Pulmonary artery endothelial cell (primary cell): ENCODE measurements at regions not wholly inside any gene's neighbourhood (a gene's known extent, or its start where the extent isn't known, plus 50 kb on each side); places are given as distances from the start of the nearest gene placed in this dataset.
A peak's percentile ranks its signal among the peaks of the same experiment; 100 is the strongest.
"Not testable (repeated sequence)": the region's sequence is repeated elsewhere in the genome, so short reads cannot be mapped to it uniquely, and the experiment has no call there.

Experiments used
- DNase-seq: peaks from one replicate; pipeline ENCODE4 v3.0.0-alpha.2; 2011; ENCODE audit warnings: low read depth, low spot score

DNA sequence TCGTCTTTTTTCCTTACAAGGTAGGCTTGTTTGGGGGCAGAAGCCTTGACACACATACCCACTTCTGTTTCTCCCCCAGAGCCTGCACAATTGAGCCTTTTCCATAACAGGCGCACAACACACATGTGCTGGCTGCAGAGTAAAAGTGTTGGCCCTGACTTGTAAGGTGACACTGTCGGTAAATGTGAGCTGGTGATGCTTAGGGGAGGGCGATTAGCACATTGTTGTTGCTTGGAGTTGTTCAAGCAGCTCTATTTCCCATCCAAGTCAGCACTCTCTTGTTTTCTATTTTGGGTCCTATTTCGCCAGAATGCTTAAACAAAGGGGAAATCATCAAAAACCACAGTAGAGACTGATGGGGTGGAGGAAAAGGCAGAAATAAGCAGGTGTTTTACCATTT, 51.9 kb upstream of the PTPRJ start:
- no peak for DNase-seq

DNA sequence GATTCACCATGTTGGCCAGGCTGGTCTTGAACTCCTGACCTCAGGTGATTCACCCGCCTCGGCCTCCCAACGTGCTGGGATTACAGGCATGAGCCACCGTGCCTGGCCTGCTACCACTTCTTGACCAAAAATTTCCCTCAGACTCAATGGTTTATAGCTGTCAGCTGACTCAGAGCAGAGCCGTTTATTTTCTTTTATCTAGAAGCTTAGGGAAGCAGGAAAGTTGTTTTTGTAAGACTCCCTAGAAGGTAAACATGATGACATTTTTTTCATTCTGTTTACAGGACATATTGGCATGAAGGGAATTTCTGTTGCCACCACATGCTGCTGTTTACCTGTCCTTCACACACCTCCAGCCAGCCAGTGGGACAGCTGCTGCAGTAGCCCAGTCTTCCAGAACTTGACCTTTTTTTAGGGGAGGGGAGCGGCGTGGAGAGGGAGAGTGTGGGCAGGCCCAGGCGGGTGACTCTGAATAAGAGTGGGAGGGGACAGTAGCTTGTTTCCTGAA, 56.1 kb upstream of the PTPRJ start:
- DNase-seq = no peak

- no peak for DNase-seq
Measured at GRCh38 chr11:47923667-47924066, 56.7 kb upstream of the PTPRJ start.

DNA sequence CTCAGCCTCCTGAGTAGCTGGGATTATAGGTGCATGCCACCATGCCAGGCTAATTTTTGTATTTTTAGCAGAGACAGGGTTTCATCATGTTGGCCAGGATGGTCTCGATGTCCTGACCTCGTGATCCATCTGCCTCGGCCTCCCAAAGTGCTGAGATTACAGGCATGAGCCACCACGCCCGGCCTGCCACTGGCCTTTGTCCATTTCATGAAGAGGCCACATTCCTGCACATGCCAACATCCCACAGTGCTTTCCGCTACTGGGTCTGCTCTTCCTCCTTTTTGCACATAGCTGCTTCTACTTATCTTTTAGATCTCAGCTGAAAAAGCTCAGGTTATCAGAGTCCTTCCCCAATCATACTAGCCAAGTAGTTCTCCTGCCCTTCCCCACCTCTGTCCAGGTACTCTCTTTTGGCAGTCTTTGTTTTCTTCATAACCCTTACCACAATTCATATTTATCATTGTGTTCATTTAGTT, 59.2 kb upstream of the PTPRJ start:
- not testable (repeated sequence) for DNase-seq

DNA sequence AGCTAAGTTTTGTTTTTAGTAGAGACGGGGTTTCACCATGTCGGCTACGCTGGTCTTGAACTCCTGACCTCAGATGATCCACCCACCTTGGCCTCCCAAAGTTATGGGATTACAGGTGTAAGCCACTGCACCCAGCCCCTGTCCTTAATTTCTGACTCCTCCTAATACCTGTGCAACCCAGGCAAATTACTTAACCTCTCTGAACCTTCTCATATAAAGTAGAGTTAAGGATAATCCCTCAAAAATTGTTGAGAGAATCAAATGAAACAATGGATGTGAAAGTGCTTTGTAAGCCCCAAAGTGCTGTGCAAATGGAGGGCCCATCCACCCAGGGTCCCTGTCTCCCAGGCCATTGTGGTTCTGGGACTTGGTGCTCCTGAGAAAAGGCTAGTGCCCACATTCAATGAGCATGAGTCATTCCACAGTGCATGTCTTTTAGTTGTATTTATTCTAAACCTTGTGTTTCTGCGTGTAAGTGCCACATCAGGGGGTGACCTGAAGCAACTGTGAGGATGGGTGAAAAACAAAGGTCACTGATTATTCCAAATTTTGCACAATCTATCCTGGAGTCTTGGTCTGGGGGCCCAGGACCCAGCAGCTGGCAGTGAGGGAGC, 61.4 kb upstream of the PTPRJ start:
- no peak for DNase-seq

DNA sequence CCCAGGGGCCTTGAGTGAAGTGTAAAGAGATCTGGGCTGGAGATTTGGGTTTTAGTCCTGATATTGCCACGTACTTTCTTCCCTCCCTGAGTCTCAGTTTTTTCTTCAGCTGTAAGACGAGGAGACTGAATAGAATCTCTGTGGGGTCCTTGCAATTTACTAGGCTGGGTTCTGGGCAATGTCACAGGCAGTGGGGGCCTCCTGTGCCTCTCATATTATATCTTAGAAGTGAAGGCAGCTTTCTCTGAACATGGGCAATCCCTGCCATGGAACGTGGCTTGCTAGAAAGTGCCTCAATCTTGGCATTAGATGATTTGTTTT, 62.0 kb upstream of the PTPRJ start:
- DNase-seq = no peak

- peak; percentile 60 for DNase-seq
Measured at GRCh38 chr11:47917599-47918369, 62.6 kb upstream of the PTPRJ start.

- peak; percentile 48 for DNase-seq
Measured at GRCh38 chr11:47916361-47916841, 64.0 kb upstream of the PTPRJ start.

GRCh38 chr11:47915783-47916182, 64.6 kb upstream of the PTPRJ start:
- no peak for DNase-seq

DNA sequence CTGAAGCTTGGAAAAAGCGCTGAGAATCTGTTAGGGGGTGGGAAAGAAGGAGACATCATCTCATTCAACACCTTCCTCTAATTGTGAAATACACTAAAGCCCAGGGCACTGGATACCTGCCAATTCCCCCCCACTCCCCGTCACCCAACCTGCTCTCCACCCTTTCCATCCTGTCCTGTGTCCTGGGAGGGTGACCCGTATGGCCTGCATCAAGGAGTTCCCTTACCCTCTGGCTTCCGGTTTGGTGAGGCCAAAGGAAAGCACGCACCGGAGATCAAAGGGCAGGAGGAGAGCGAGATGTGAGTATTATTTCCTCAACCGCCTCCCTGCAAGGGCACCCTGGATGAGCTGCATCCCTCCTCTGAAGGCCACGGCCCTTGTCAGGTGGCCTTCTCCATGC, 65.0 kb upstream of the PTPRJ start:
- no peak for DNase-seq

- peak; percentile 37 for DNase-seq
Measured at GRCh38 chr11:47914743-47915142, 65.6 kb upstream of the PTPRJ start.

- no peak for DNase-seq
Measured at GRCh38 chr11:47913529-47914244, 65.5 kb upstream of the NUP160 start.

- no peak for DNase-seq
Measured at GRCh38 chr11:47912843-47913437, 64.8 kb upstream of the NUP160 start.

- DNase-seq = no peak
Measured at GRCh38 chr11:47911149-47911548, 63.0 kb upstream of the NUP160 start.

- DNase-seq = no peak
Measured at GRCh38 chr11:47908198-47908597, 60.0 kb upstream of the NUP160 start.

DNA sequence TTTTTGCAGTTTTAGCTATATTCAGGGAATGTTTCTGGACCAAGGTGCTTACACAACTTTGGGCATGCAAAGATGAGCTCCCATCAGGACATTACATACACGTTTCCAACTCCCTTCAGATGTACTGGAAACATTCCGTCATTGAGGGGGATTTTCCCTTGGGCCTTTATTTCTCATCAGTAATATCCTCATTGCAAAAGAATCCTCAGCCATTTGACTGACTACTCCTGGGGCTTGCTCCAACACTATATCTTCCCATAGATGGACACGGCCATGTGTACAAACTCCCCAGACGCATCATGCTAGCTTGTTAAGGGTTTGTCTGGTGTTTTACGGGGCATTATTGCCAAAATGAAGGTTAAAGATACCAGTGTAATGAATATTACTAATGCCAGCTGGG, 59.3 kb upstream of the NUP160 start:
- no peak for DNase-seq

- no peak for DNase-seq
Measured at GRCh38 chr11:47906066-47906465, 57.9 kb upstream of the NUP160 start.

DNA sequence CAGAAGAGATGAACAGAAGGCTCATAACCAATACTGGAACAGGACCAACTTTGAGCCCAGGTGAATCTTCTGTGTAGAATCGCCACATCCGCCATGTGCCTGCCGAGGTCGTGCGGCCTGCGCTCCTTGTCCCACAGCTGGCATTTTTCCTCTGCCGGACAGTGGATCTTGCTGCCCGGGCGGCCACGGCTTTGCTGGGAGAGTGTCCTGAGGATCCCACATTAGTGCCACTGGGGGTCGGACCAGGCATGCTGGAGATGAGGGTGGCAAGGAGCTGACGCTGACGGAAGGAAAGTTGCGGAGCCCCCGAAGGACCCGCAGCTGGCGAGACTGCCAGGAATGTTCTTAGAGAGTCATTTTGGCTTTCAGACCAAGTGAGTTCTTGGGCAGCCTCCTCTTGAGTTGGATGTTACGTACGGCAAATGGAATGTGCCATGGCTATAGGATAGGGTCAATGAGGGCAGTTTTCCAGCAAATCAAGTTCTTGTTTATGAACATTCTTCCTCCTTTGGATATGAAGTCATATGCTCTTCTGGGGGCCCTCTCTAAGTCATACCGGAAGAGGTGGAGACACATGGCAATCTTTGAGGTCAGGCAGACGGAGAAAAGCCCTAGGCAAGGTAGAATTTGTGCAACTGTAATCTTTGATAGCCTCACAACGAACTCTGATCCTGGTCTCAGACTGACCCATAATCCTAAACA, 57.4 kb upstream of the NUP160 start:
- peak; percentile 92 for DNase-seq

- DNase-seq = no peak
Measured at GRCh38 chr11:47904808-47905207, 56.7 kb upstream of the NUP160 start.

DNA sequence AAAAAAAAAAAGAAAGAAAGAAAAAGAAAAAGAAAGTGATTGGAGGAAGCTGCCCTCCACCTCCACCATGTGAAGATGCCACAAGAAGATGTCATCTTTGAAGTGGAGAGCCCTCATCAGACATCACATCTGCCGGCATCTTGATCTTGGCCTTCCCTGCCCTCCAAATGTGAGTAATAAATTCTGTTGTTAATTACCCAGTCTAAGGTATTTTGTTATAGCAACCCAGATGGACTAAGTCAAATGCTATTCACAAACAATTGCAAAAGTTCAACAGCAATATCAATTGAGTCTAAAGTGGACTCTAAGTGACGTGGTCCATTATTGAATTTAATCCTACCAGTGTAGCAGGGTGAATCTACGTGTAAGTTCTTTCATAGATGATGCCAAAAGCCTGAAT, 55.9 kb upstream of the NUP160 start:
- DNase-seq = no peak

- no peak for DNase-seq
Measured at GRCh38 chr11:47899801-47900200, 51.7 kb upstream of the NUP160 start.
